Adrenal gland (tissue), 5 donors: ENCODE measurements at regions not wholly inside any gene's neighbourhood (a gene's known extent, or its start where the extent isn't known, plus 50 kb on each side); places are given as distances from the start of the nearest gene placed in this dataset.

Experiments used
- POLR2A ChIP-seq, 2 donors: fragments of 450-650 bp; IDR thresholded peaks; one replicate each; pipeline ENCODE4 v1.6.1; 2017; ENCODE audit warnings: antibody characterized with exemption in 2 of 2, mild to moderate bottlenecking in 2 of 2, moderate library complexity in 1 of 2
- TF ChIP-seq, protein P1 (sequence below), 6 experiments: fragments of 450-650 bp in 4 of 6; fragments of 200-600 bp in 2 of 6; sonication (generic) in 1 of 6; IDR thresholded peaks; 1 replicate in 5 of 6; 2 replicates in 1 of 6; pipeline versions ENCODE4 v1.5.1 to v1.8.0; 2016 to 2021; ENCODE audit warnings: antibody characterized with exemption in 6 of 6, mild to moderate bottlenecking in 2 of 6, moderate library complexity in 1 of 6
- donor health status: DM: no; HTN: no; CAD: no.

DNA sequence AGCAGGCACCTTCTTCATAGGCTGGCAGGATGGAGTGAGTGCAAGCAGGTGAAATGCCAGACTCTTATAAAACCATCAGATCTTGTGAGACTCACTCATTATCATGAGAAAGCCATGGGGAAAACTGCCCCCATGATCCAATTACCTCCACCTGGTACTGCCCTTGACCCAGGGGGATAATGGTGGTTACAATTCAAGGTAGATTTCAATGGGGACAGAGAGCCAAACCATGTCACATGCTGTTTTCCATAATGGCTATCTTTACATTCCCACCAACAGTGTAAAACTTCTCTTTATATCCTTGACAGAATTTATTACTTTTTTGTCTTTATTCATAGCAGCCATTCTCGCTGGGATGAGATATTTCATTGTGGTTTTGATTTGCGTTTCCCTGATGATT is 663.0 kb upstream of the AGA start:
- TF ChIP-seq, protein P1, sequence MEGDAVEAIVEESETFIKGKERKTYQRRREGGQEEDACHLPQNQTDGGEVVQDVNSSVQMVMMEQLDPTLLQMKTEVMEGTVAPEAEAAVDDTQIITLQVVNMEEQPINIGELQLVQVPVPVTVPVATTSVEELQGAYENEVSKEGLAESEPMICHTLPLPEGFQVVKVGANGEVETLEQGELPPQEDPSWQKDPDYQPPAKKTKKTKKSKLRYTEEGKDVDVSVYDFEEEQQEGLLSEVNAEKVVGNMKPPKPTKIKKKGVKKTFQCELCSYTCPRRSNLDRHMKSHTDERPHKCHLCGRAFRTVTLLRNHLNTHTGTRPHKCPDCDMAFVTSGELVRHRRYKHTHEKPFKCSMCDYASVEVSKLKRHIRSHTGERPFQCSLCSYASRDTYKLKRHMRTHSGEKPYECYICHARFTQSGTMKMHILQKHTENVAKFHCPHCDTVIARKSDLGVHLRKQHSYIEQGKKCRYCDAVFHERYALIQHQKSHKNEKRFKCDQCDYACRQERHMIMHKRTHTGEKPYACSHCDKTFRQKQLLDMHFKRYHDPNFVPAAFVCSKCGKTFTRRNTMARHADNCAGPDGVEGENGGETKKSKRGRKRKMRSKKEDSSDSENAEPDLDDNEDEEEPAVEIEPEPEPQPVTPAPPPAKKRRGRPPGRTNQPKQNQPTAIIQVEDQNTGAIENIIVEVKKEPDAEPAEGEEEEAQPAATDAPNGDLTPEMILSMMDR (IDR thresholded peaks at IDR 0.05), result no peak
- no peak for TF ChIP-seq POLR2A (IDR thresholded peaks at IDR 0.05)
